Neural cell (in vitro differentiated cells): ENCODE measurements at regions not wholly inside any gene's neighbourhood (a gene's known extent, or its start where the extent isn't known, plus 50 kb on each side); places are given as distances from the start of the nearest gene placed in this dataset.

Experiments
- H2AFZ ChIP-seq: fragments of 200-600, 300-800 bp; sonication (generic), shearing (Covaris generic); 2 replicates; pipeline ENCODE4 v1.6.0; 2014; ENCODE audit warnings: low read depth, mild to moderate bottlenecking, antibody characterized with exemption, low read length, moderate library complexity
- H3F3A ChIP-seq: fragments of 200-600 bp; shearing (Covaris generic); 2 replicates; pipeline ENCODE4 v1.6.1; 2016; ENCODE audit warnings: mild to moderate bottlenecking, moderate library complexity, mixed read lengths, antibody characterized with exemption, low read length; ENCODE audit not compliant: insufficient read depth, poor library complexity, severe bottlenecking
- H3K27ac ChIP-seq: fragments of 200-600, 300-800 bp; sonication (generic), shearing (Covaris generic); 2 replicates; pipeline ENCODE4 v1.5.1; 2014; ENCODE audit warnings: mild to moderate bottlenecking, low read length, moderate library complexity
- H3K27me3 ChIP-seq: fragments of 300-800, 200-600 bp; sonication (generic), shearing (Covaris generic); 2 replicates; pipeline ENCODE4 v1.6.0; 2014; ENCODE audit warnings: mild to moderate bottlenecking, low read depth, low read length, moderate library complexity; ENCODE audit not compliant: insufficient read depth
- H3K36me3 ChIP-seq: fragments of 300-800, 200-600 bp; sonication (generic), shearing (Covaris generic); 2 replicates; pipeline ENCODE4 v1.5.1; 2014; ENCODE audit warnings: mild to moderate bottlenecking, antibody characterized with exemption, low read length, moderate library complexity; ENCODE audit not compliant: insufficient read depth
- H3K4me2 ChIP-seq: fragments of 300-800, 200-600 bp; sonication (generic), shearing (Covaris generic); 2 replicates; pipeline ENCODE4 v1.6.0; 2014; ENCODE audit warnings: mild to moderate bottlenecking, low read length
- H3K4me3 ChIP-seq: fragments of 300-800, 200-600 bp; sonication (generic), shearing (Covaris generic); 2 replicates; pipeline ENCODE4 v1.5.1; 2014; ENCODE audit warnings: mild to moderate bottlenecking, low read length, moderate library complexity
- H3K79me2 ChIP-seq: fragments of 200-600 bp; shearing (Covaris generic); replicated peaks from 2 replicates; pipeline ENCODE4 v1.6.0; 2014; ENCODE audit warnings: mild to moderate bottlenecking, low read length, moderate library complexity; ENCODE audit not compliant: insufficient read depth
- H3K9ac ChIP-seq: fragments of 300-800, 200-600 bp; sonication (generic), shearing (Covaris generic); 2 replicates; pipeline ENCODE4 v1.6.1; 2016; ENCODE audit warnings: mild to moderate bottlenecking, low read length, mixed read lengths
- H3K9me2 ChIP-seq: fragments of 200-600 bp; shearing (Covaris generic); 2 replicates; pipeline ENCODE4 v1.6.1; 2016; ENCODE audit warnings: mild to moderate bottlenecking, low read length, mixed read lengths; ENCODE audit not compliant: insufficient read depth
- H3K9me3 ChIP-seq: fragments of 200-600, 300-800 bp; sonication (generic), shearing (Covaris generic); 2 replicates; pipeline ENCODE4 v1.6.1; 2016; ENCODE audit warnings: mild to moderate bottlenecking, mixed run types, low read length, moderate library complexity, mixed read lengths
- H4K20me1 ChIP-seq: fragments of 200-600 bp; shearing (Covaris generic); 2 replicates; pipeline ENCODE4 v1.6.1; 2016; ENCODE audit warnings: mild to moderate bottlenecking, mixed run types; ENCODE audit not compliant: insufficient read depth
- EP300 ChIP-seq: fragments of 450-650 bp; conservative IDR thresholded peaks from 2 replicates; pipeline ENCODE4 v1.6.1; 2014; ENCODE audit warnings: antibody characterized with exemption, mild to moderate bottlenecking, moderate library complexity; ENCODE audit not compliant: poor library complexity, severe bottlenecking
- EZH2 ChIP-seq: fragments of 200-600, 300-800 bp; shearing (Covaris generic), sonication (generic); IDR thresholded peaks from 2 replicates; pipeline ENCODE4 v1.6.1; 2014; ENCODE audit warnings: antibody characterized with exemption, low read length, borderline replicate concordance, mild to moderate bottlenecking; ENCODE audit not compliant: insufficient read depth, poor library complexity, severe bottlenecking
- MXI1 ChIP-seq: fragments of 450-650 bp; conservative IDR thresholded peaks from 2 replicates; pipeline ENCODE4 v1.6.1; 2014; ENCODE audit warnings: antibody characterized with exemption, mild to moderate bottlenecking; ENCODE audit not compliant: poor library complexity, severe bottlenecking
- POLR2AphosphoS5 ChIP-seq: IDR thresholded peaks from 2 replicates; pipeline ENCODE4 v1.6.1; 2012
- RAD21 ChIP-seq: fragments of 450-650 bp; conservative IDR thresholded peaks from 2 replicates; pipeline ENCODE4 v1.6.1; 2014; ENCODE audit warnings: antibody characterized with exemption, mild to moderate bottlenecking, moderate library complexity
- SMC3 ChIP-seq: fragments of 450-650 bp; conservative IDR thresholded peaks from 2 replicates; pipeline ENCODE4 v1.6.1; 2014; ENCODE audit warnings: antibody characterized with exemption, mild to moderate bottlenecking, moderate library complexity; ENCODE audit not compliant: poor library complexity
- TAF1 ChIP-seq: IDR thresholded peaks from 2 replicates; pipeline ENCODE4 v1.6.1; 2012; ENCODE audit warnings: low read depth
- TF ChIP-seq, protein P1 (sequence below): fragments of 450-650 bp; IDR thresholded peaks from 2 replicates; pipeline ENCODE4 v1.5.1; 2014; ENCODE audit warnings: antibody characterized with exemption, mild to moderate bottlenecking, moderate library complexity; ENCODE audit not compliant: poor library complexity, severe bottlenecking
- TF ChIP-seq, protein P2 (sequence below): IDR thresholded peaks from 2 replicates; pipeline ENCODE4 v1.6.1; 2012; ENCODE audit warnings: borderline replicate concordance

DNA sequence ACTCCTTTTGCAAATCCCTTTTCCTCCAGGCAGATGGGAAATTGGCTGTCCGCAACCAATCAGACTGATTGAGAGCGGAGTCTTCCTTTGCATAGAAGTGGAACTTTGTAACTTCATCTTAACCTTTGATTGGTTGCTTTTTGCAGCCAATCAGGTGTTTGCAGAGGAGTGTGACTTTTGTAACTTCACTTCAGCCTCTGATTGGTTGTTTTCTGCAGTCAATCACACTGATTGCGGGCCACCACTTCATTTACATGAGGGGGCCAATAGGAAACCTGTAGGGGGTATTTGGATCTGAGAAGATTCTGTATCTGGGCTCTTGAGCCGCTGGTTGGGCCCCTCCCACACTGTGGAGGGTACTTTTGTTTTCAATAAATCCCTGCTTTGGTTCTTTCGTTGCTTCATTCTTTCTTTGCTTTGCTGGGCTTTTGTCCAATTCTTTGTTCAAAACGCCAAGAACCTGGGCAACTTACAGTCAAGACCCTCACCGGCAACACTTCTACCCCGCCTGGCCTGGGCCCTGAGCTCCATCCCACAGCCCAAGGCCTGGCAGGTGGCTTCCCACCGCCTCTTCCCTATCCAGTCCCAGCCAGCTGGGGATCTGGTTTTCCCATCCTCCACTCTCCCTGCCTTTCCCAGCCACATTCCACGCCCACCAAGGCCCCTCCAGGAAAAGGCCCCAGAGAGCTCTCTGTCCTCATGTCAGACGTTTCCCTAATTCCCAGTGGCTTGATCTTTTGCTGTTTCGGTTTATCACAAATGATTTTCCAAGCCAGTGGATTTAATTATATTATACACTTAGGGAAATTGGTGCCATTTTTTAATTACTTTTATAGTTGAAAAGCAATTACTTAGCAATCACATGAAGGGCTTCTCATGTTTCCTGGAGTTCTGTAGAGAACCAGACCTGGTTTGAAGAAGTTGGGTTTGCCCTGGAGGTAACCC, 110.2 kb upstream of the STX18 start:
- Histone ChIP-seq H3K9me2 (no peaks in the 10 kb centered on the region), H2AFZ (no peak overlapping the region)

DNA sequence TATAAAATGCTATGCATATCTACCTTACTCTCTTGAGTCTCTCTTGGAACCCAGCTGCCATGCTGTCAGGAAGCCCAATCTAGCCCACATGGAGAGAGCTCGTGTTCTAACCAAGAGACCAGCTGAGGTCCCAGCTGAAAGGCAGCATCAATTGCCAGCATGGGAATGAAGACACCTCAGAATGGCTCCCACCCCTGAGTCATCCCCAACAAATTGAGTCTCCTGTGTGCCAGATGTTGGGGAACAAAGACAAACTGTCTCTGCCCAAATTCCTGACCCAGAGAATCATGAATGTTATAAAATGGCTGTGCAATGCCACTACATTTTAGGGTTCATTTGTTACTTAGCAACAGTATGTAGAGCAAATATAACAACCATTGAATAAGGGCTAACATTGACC, 105.2 kb upstream of the STX18 start:
- H3K36me3 ChIP-seq, result no peaks in the 10 kb centered on the region
- H3K27ac ChIP-seq, result no peak overlapping the region
- TF ChIP-seq EP300, result no peak
- no peak for TF ChIP-seq POLR2AphosphoS5
- no peak for TF ChIP-seq MXI1
- TF ChIP-seq, protein P1, sequence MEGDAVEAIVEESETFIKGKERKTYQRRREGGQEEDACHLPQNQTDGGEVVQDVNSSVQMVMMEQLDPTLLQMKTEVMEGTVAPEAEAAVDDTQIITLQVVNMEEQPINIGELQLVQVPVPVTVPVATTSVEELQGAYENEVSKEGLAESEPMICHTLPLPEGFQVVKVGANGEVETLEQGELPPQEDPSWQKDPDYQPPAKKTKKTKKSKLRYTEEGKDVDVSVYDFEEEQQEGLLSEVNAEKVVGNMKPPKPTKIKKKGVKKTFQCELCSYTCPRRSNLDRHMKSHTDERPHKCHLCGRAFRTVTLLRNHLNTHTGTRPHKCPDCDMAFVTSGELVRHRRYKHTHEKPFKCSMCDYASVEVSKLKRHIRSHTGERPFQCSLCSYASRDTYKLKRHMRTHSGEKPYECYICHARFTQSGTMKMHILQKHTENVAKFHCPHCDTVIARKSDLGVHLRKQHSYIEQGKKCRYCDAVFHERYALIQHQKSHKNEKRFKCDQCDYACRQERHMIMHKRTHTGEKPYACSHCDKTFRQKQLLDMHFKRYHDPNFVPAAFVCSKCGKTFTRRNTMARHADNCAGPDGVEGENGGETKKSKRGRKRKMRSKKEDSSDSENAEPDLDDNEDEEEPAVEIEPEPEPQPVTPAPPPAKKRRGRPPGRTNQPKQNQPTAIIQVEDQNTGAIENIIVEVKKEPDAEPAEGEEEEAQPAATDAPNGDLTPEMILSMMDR, result no peak
- TF ChIP-seq EZH2, result no peak
- TF ChIP-seq RAD21, result no peak
- TF ChIP-seq SMC3, result no peak
- TF ChIP-seq, protein P2, sequence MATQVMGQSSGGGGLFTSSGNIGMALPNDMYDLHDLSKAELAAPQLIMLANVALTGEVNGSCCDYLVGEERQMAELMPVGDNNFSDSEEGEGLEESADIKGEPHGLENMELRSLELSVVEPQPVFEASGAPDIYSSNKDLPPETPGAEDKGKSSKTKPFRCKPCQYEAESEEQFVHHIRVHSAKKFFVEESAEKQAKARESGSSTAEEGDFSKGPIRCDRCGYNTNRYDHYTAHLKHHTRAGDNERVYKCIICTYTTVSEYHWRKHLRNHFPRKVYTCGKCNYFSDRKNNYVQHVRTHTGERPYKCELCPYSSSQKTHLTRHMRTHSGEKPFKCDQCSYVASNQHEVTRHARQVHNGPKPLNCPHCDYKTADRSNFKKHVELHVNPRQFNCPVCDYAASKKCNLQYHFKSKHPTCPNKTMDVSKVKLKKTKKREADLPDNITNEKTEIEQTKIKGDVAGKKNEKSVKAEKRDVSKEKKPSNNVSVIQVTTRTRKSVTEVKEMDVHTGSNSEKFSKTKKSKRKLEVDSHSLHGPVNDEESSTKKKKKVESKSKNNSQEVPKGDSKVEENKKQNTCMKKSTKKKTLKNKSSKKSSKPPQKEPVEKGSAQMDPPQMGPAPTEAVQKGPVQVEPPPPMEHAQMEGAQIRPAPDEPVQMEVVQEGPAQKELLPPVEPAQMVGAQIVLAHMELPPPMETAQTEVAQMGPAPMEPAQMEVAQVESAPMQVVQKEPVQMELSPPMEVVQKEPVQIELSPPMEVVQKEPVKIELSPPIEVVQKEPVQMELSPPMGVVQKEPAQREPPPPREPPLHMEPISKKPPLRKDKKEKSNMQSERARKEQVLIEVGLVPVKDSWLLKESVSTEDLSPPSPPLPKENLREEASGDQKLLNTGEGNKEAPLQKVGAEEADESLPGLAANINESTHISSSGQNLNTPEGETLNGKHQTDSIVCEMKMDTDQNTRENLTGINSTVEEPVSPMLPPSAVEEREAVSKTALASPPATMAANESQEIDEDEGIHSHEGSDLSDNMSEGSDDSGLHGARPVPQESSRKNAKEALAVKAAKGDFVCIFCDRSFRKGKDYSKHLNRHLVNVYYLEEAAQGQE, result no peak
- no peak for TF ChIP-seq TAF1
- H2AFZ ChIP-seq, result no peak overlapping the region
- H3K4me2 ChIP-seq, result no peak overlapping the region
- H3K4me3 ChIP-seq, result no peak overlapping the region
- H3K9me3 ChIP-seq, result no peaks in the 10 kb centered on the region
- no peaks in the 10 kb centered on the region for H3K79me2 ChIP-seq
- no peaks in the 10 kb centered on the region for H3K9me2 ChIP-seq
- H4K20me1 ChIP-seq, result no peaks in the 10 kb centered on the region
- H3K27me3 ChIP-seq, result no peaks in the 10 kb centered on the region
- no peaks in the 10 kb centered on the region for H3F3A ChIP-seq
- no peak overlapping the region for H3K9ac ChIP-seq

More for the DNA sequence above, 110.2 kb upstream of the STX18 start:
- Histone ChIP-seq H3K9me3 (no peaks in the 10 kb centered on the region), H3K79me2 (no peaks in the 10 kb centered on the region), H3F3A (no peaks in the 10 kb centered on the region), H4K20me1 (no peaks in the 10 kb centered on the region), H3K27me3 (no peaks in the 10 kb centered on the region), H3K27ac (no peak overlapping the region), H3K9ac (no peak overlapping the region), H3K4me3 (no peak overlapping the region), H3K4me2 (no peak overlapping the region), H3K36me3 (no peaks in the 10 kb centered on the region)
- no peak for TF ChIP-seq SMC3
- no peak for TF ChIP-seq EP300
- no peak for TF ChIP-seq TAF1
- no peak for TF ChIP-seq POLR2AphosphoS5
- TF ChIP-seq, protein P1, result no peak
- TF ChIP-seq EZH2, result no peak
- no peak for TF ChIP-seq RAD21
- TF ChIP-seq, protein P2, result no peak
- no peak for TF ChIP-seq MXI1
